Bone marrow (tissue), 2 donors: ENCODE measurements at regions not wholly inside any gene's neighbourhood (a gene's known extent, or its start where the extent isn't known, plus 50 kb on each side); places are given as distances from the start of the nearest gene placed in this dataset.
"Not testable (repeated sequence)": the region's sequence is repeated elsewhere in the genome, so short reads cannot be mapped to it uniquely, and the experiment has no call there.

ENCODE experiments used
- DNase-seq, 2 donors: peaks; one replicate each; lab custom pipeline; 2025; lab: John Stamatoyannopoulos, UW

DNA sequence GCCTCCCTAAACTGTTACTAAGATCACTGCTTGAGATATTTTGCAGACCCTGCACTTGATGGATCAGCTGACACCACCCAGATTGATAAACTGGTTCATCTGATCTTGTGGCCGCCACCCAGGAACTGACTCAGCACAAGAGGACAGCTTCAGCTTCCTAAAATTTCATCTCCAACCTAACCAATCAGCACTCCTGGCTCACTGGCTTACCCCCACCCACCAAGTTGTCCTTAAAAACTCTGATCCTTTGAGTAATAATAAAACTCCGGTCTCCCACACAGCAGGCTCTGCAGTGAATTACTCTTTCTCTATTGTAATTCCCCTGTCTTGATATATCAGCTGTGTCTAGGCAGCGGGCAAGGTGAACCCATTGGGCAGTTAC lies 174.8 kb downstream of the UTP18 start:
- no peak for DNase-seq

DNA sequence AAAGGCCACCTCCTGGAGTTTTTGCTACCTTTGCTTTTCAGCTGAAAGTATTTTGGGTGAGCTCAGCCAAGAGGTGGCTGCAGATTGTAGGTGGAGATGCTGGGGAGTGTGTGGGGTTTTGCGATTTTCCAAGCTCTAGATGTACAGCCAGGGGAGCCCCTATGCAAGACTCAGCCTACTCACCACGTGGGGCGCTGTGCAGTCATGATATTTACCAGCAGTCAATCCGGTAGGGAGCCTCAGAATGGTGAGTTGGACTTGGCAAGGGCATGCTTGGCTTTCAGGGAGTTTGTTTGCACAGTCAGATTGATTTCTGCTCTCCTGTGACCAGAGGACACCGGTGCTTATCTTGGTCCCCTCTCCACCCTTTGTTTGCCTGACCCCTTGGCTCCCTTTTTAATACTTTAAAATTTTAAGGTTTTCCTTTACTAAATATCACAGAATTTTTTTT lies 175.3 kb downstream of the UTP18 start:
- DNase-seq, result no peak

DNA sequence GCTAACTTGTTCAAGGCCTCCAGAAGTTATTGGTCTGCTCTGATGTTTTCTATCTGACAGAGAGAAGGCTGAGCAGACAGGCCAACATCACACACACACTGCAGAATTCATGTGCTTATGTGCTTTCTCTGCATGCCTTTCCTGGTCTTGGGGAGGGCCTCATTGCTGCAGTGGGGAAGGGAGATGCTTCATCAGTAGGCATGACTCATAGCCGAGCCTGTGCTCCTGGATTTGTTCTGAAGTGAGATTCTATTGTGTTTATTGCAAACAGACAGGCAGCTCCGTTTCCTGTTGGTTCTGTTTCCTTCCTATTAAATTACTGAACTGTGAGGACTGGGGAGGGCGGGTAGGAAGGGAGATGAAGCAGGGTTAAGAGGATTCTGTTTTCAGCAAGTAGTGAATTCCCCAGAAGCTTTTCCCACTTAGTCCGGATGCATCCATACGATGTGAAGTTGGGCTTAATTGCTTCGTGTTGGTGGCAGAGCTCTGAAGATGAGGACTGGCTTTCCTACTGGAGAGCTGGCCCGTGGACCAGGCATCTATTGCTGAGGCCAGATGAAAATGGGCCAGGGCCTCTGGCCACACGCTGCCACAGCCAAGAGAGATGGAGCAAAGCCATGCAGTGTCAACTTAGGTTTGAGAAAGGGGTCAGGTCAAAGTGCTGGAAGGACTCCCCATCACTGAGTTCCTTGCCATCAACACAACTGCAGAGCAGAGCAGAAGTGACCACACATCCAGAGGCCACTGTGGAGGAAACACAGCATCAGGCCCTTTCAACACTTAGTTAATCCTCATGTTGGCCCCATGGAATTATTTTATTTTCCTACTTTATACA lies 179.3 kb downstream of the UTP18 start:
- DNase-seq, result peak in 1 of 2 donors; percentile 2

DNA sequence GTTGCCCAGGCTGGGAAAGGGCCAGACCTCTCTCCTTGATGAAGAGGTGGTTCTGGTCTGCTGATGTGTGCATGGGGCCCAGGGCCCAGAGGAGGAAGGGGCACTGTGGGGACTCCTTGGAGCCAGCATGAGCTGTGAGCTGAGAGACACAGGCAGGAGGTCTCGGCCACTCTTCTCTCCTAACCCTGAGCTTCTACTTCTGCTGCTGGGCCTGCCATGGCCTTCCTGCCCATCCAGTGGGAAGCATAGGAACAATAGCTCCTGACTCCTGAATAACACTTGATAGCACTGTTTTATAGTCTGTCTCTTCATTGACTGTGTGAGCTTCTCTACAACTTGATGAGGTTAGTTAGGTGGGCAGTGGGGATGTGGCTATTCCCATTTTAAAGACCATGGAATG lies 181.1 kb downstream of the UTP18 start:
- DNase-seq, result no peak

DNA sequence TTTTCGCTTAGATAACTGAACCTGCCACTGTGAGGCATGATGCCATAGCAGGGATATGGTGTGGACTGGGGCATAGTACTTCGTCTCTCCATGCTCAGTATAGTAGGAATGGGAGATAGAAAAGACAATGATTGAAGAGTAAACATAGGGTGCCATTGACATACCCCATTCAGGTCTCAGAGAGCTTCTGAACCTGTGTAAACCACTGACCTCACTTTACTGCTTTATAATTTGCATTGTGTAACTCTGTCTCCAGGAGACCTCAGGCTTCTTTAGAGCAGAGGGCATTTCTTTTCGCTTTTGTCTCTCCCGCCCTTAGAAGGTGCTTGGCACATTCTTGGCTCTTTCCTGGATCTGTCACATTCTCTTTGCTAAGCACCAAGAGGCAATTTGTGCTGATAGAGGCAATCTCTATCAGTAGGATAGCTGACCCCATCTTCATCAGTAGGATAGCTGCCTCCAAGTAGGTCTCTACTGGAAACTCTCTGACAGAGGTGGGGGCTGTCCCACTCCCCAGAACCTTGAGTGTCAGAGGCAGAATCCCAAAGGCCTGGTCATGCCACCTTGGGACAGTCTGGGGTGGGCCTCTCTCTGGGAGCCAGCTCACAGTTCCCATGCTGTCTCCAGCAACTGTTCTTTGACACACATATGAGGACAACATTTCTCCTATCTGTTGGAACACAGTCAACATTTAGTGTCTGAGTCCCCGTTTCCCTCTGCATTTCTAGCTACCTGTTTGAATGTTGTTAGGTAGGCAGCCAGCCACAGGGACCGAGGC lies 181.9 kb downstream of the UTP18 start:
- DNase-seq, result no peak

DNA sequence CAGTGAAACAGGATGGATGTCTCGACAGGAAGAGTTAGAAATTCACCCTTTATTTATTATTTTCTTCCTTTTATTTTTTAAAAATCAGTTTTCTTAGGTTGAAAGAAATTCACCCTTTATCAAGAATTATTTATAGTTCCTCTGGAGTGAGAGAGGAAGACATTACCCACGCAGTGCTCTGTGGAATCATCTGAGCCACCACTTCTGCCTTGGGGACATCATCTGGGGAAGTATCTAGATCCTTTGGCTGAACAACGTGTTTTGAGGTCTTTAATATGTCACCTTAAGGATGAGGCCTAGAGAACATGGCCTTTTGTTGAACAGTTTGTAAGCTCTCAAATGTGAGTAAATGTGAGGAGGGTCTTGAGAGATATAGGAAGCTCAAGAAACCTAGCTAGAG lies 183.3 kb downstream of the UTP18 start:
- DNase-seq, result no peak

DNA sequence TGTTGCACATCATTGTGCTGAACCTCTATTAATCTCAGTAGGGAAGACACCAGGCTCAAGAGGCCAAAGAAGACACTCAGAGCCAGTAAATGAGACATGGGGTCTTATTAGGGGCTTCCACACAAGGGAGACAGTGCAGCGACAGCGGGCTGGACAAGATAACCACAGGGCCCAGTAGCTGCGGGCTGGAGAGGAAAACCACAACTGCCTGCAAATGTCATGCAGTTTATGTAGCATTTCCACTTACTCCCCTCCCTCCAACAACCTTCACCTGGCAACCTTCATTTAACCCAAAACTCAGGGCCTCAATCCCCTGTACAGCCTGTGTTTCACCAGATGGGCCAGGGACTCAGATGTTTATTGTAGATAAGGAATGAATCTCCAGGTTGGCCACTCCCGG lies 185.6 kb downstream of the UTP18 start:
- no peak for DNase-seq

DNA sequence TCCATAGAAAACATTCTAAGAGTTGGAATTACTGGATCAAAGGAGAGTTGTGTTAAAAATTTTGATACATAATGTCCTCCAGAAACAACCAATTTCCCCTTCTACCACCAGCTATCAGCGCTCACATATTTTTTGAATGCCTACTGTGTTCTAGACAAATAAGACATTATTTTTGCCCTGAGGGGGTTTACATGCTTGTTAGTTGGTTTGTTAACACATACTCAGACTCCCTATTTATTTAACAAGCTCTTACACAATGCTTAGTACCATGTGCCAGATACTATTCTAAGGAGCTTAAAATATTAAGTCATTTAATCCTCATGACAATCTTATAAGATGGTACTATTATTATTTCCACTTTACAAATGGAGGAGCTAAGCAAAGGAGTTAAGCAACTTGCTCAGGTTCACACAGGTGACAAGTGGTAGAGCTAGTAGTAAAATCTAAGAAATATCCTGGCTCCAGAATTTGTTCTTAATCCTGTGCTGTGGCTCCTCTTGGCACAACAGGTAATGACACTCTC lies 194.2 kb downstream of the UTP18 start:
- no peak for DNase-seq

DNA sequence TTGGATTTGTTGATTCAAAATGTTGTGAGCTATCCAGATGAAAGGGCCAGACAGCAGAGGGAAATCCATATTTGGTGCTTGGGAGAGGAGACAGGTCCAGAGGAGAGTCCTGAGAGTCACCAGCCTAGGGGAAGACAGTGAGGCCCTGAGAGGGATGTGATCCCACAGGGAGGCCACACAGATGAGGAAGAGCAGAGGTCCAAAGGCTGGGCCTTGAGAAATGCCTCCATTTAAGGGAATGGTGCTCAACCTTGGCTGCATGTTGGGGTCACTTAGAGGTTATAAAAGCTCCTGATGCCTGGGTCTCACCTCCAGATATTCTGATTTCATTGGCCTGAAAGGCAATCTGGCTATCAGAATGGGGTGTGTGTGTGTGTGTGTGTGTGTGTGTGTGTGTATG lies 194.9 kb downstream of the UTP18 start:
- no peak for DNase-seq

DNA sequence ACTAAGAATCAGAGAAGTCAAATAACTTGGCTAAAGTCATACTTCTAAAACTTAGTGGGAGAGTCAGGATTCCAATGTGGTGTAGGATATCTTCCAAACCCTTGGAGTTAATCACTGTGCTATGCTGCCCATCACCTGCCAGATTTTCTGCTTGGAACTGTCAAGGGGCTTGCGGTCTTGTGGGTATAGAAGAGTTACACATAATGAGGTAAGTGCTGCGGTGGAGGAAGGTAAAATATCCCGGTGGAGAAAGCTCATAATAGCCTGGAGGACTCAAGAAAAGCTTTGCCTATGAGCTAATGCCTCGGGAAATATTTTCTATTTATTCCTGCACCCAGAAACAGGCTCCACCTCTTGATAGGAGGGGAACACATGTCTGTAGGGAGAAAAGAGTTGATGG lies 195.6 kb downstream of the UTP18 start:
- DNase-seq, result no peak

DNA sequence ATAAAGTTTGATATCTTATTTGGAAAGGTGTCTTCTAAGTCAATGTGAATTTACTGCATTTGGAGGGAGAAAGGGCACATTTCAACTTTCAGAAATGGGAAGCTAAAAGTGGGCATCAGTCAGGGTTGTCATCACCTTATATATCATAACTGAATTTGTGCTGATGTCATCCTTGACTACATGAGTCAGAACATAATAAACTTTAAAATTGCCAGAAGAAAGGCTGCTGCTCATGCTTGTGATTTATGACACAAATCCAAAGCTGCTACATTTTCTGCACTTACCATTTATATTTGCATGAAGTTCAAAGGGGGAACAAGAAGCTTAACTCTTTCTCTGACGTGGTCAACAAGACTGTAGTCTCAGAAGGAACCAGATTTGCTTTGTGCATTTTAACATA lies 196.6 kb downstream of the UTP18 start:
- no peak for DNase-seq

DNA sequence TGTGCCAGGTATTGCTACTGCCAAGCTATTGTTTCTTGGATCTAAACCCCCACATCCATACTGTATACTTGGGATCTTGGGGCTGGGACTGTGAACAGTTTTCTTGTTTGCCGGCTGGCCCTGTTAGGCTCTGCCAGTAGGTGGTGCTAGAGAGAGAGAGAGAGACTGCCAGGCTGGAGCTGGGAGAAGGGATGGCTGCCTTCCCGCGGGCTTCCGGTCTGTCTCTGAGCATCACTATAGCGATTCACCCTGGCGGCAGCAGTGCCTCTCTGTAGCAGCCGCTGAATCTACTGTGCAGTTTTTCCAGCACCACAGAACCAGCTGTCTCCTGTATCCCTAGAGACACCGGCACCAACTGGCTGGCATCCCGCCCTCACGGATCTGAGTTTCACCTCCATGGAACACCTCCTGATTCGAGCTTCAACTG lies 201.2 kb downstream of the UTP18 start:
- peak in 1 of 2 donors; percentile 23 for DNase-seq

DNA sequence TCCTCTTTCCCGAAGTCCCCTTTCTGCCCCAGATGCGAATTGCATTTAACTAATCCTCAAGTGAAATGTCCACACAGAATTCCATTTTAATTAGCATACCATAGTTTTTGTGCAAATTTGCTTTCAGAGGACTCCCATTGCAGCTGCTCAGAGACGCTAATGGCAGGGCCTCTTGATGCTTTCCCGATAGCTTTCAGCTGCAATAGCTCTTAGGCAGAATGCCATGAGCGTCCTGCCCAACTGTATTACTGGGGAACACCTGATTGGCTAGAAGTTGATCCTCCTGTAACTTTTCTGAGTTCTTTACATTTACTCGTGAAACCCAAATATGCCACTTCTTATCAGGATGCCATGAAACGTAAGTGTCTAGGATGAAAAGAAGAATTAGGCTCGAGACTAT lies 203.0 kb downstream of the UTP18 start:
- DNase-seq, result no peak

DNA sequence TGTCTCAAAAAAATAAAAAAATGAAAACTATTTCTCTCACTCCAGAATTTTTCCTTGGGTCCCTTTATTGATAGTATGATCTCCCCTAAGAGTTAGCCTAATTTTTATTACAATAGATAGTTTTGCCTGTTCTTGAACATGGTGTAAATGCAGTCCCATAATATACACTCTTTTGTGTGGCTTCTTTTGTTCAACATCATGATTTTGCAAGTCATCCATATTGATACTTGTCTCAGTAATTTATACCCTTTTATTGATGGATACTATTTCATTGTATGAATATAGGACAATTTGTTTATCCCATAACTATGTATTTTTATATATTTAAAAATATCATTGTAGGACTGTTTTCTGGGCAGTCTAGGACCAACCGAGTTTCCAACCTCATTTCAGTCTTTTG lies 207.0 kb downstream of the UTP18 start:
- DNase-seq, result no peak

DNA sequence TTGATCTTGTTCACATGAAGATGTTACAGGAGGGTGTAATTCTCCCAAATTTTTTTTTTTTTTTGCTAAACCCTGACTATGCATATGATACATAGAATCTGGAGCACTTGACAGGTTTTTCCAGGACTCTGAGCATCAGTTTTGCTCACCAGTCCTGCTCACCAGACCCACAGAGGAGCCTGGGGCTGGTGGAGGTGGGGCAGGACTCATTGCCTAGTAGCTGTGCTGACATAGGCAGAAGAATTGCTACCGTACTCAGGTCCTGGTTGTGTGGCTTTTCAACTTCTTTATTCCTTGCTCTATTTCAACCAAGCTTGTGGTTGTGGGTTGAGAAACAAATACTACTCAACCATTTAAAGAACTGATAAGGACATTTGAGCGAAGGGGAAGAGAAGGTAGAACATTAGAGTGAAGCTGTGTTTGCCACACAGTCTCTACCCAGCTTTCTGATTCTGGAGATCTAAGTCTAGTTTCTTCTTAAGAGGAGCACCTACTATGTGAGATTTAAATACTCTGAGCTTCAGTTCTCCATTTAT lies 212.4 kb downstream of the UTP18 start:
- no peak for DNase-seq

DNA sequence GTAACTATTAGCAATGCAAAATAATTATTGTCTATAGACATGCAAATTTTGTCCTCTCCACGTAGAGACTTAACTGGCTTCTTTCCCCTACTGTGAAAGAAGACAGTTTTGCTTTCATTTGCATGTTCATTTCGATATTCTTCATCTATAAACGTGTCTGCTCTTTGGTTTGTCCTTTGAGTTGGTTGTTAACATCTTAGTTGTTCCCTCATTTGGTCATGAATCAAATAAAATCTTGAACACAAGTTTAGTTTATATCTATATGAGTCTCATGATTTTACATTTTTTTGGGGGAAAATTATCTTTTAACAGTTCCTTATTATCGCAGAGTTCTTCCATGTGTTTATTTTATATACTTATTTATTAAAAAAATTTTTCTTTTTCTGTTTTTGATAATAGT lies 214.4 kb downstream of the UTP18 start:
- DNase-seq, result no peak

DNA sequence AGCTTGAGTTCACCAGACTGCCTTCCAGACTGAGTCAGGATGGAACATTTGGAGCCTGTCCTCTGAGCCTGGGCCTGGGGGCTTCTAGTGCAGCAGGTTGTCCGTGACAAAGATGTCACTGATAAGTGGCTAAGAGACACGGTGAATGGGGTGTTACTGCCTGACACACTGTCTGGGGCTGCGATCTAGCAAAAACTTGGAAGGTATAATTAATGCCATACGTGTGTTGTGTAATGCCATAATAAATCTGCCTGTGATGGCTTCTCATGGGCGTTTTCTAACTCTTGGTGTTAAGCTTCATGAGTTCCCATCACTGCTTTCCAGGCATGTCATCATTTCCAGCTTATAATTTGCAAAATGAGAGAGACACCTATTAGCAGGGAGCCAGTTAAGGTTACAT lies 215.4 kb downstream of the UTP18 start:
- DNase-seq, result no peak

DNA sequence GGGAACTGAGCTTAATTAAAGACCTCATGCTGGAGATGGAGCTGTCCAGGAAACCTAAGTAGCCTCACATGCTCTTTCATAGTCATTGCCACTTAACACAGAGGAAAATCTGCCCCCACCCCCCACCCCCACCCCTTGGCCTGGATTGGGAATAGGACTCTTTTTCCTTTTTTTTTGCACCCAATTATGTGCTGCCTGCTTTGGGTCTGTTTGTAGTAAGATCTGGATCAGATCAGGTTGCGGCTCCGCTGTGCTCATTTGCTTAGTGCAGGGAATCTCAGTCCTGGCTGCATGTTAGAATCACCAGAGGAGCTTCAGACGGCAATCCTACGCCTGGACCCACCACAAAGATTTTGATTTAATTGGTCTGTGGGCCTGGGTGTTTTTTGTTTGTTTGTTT lies 219.0 kb downstream of the UTP18 start:
- no peak for DNase-seq

DNA sequence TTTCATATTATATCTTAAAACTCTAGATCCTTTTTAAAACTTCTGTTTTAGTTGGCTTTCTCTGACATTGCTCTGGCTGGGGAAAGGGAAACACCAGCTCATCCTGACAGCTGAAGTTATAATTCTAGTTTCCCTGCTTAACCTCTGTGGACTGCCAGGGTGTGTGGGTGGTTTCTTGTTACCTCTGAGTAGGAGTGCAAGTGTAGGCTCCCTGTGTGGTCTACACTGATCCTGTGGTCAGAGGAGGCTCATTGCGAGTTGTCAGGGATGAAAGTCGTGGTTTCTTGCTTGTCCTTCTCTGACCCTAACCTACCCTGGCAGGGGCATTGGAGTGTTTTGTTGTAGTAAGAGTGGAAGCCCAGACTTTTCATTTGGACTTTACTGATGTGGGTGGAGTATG lies 221.0 kb downstream of the UTP18 start:
- no peak for DNase-seq

DNA sequence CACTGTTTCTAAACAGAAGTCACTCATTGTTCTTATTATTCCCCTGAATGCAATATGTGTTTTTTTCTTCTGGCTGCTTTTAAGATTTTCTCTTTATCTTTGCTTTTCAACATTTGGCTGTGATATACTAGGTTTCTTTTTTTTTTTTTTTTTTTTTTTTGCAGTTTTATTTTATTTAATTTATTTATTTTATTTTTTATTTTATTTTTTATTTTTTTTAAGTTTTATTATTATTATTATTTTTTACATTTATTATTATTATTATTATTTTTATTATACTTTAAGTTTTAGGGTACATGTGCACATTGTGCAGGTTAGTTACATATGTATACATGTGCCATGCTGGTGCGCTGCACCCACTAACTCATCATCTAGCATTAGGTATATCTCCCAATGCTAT lies 221.9 kb downstream of the UTP18 start:
- DNase-seq, result not testable (repeated sequence)

DNA sequence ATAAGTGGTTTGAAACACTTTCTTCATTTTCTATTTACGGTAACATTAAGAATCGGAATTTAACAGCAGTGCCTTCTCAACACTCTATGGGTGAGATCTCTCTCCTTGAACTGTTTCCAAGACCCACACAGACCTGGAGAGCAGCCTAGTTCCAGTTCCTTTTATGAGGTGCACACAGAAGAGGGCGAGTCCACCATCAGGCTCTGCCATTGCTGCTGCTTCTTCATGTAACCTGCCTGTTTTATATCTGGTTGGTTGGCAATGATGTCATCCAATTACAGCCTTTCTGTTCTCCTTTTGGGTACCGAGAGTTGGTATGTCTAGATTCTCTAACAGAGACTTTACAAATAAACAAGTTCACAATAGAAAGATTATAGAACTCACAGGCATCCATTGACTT lies 225.7 kb downstream of the UTP18 start:
- DNase-seq, result no peak

DNA sequence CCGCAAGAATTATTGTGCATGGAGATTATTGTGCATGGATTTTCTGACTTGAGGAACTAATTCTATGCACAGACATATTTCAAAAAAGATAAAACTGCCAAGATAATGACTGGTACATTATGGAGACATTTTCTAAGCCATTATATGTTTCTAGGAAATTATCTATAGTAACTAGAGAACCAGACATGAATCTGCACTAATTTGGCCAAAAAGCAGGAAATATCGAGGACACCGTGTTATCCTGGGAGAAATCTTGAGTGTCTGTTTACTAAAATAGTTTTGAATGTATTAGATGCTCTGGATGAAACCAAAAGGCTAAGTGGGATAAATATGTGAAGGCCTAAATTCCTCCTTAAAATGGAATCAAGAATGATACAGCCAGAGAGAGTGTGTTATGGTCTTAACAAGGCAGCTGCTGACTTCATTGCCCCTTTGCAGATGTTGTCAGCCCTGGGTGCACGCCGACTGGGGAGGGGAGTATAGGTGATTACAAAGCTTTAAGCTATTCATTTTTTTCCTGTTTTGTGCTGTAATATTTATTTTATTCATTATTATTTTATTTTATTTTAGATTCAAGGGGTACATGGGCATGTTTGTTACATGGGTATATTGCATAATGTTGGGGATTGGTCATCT lies 226.7 kb downstream of the UTP18 start:
- DNase-seq, result no peak
